Aorta (tissue), 5 donors: ENCODE measurements at regions not wholly inside any gene's neighbourhood (a gene's known extent, or its start where the extent isn't known, plus 50 kb on each side); places are given as distances from the start of the nearest gene placed in this dataset.
A peak's percentile ranks its signal among the peaks of the same experiment; 100 is the strongest.
"Not testable (repeated sequence)": the region's sequence is repeated elsewhere in the genome, so short reads cannot be mapped to it uniquely, and the experiment has no call there.

Experiments used
- ATAC-seq: fragments of 200-7000 bp; cut with Tn5 transposase; one replicate; pipeline ENCODE4 v1.9.1; 2022; ENCODE audit warnings: moderate library complexity; ENCODE audit not compliant: low FRiP score
- DNase-seq, 2 donors: peaks; one replicate each; pipeline ENCODE4 v3.0.0-alpha.2; 2020
- H3K27ac ChIP-seq, 2 donors: one replicate each; pipeline ENCODE4 v1.5.1; 2013; ENCODE audit warnings: low read length in 2 of 2, mild to moderate bottlenecking in 2 of 2, moderate library complexity in 2 of 2, control low read depth in 1 of 2, inconsistent platforms in 1 of 2, low read depth in 1 of 2
- H3K27me3 ChIP-seq, 2 donors: one replicate each; pipeline ENCODE4 v1.6.1; 2013; ENCODE audit warnings: control low read depth in 1 of 2, low read length in 1 of 2, mild to moderate bottlenecking in 1 of 2, moderate library complexity in 1 of 2; ENCODE audit not compliant: insufficient read depth in 2 of 2, control insufficient read depth in 1 of 2
- H3K36me3 ChIP-seq, 2 donors: one replicate each; pipeline ENCODE4 v1.6.1; 2013; ENCODE audit warnings: control low read depth in 1 of 2, low read length in 1 of 2, mild to moderate bottlenecking in 1 of 2; ENCODE audit not compliant: insufficient read depth in 2 of 2, control insufficient read depth in 1 of 2
- H3K4me1 ChIP-seq, 2 donors: one replicate each; pipeline ENCODE4 v1.6.1; 2013; ENCODE audit warnings: low read length in 2 of 2, control low read depth in 1 of 2, mild to moderate bottlenecking in 1 of 2, moderate library complexity in 1 of 2; ENCODE audit not compliant: insufficient read depth in 2 of 2, control insufficient read depth in 1 of 2
- H3K4me3 ChIP-seq, 2 donors: one replicate each; pipeline ENCODE4 v1.5.1; 2013; ENCODE audit warnings: low read length in 2 of 2, control low read depth in 1 of 2, mild to moderate bottlenecking in 1 of 2
- H3K9me3 ChIP-seq: one replicate; pipeline ENCODE4 v1.6.1; 2013; ENCODE audit warnings: mild to moderate bottlenecking, low read length; ENCODE audit not compliant: control insufficient read depth
- WGBS, 2 donors: extraction: QIAGEN DNeasy Blood & Tissue Kit; methylation state at CpG; one replicate each; pipeline ENCODE4 v1.1.7; 2013; 5-methylcytosine and 5-hydroxymethylcytosine counted together
- intact Hi-C, 2 donors: fragments of 100-400 bp; cut with DNase I; formaldehyde crosslinking; loops; one replicate each; pipeline versions ENCODE4 v1.14.2 to v1.15.0; 2022
- donor health status: healthy with polysubstance abuse.
- donor health status: Bipolar disorder and iron deficiency.
- donor health status: DM: no; HTN: no; CAD: no.
- donor health status: DM: no; HTN: no; CAD: no.
- donor health status: DM: yes; HTN: yes; CAD: no.

DNA sequence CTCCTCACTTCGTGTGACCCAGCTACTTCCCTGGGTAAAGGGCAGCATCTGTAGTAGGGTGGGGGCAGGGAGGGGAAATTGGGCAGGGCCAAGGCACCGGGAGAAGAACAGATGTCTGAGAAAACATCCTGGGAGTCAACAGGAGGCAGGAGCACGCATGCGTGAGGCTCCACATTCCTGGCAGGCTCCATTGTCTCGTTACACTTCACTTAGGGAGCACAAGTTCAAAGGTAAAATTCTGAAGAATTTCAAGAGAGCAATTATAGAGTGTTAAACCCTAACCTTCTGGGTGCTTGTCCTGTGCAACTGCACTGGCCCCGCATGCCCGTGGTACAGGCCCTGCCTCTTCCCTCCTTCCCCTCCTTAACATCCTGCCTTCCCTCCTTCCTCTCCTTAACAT lies 79.6 kb upstream of the POMP start:
- DNase-seq (no peak), ATAC-seq (no peak)
- H3K9me3 ChIP-seq = no peaks in the 10 kb centered on the region
- no peaks in the 10 kb centered on the region for H3K4me1 ChIP-seq
- H3K4me3 ChIP-seq = no peak overlapping the region
- H3K36me3 ChIP-seq = no peaks in the 10 kb centered on the region
- no peaks in the 10 kb centered on the region for H3K27me3 ChIP-seq
- no peak overlapping the region for H3K27ac ChIP-seq
- intact Hi-C loops = no loop called here
- 73 to 78% methylated on average over 7 of the region's 7 CpGs for WGBS, 2 donors

DNA sequence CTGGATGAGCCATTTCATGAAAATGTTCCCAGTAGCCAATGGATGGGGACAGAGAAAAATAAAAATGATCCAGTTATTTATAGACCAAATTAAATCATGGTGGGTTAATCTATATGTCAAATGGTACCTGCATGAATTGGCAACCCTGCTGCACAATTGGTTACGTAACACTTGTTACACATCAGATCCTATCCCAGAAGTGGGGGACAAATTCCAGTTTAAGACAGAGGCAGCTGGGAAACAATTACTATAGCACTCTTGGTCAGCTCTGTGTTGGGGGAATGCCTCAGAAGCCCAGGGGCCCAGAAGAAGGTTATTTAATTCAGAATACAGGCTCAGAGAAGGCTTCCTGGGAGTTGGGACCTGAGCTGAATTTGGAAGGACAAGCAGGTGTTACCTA lies 81.1 kb upstream of the FLT1 start:
- Histone ChIP-seq H3K27ac (no peak overlapping the region), H3K27me3 (no peaks in the 10 kb centered on the region), H3K9me3 (no peaks in the 10 kb centered on the region), H3K36me3 (no peaks in the 10 kb centered on the region), H3K4me3 (no peak overlapping the region), H3K4me1 (no peaks in the 10 kb centered on the region)
- no peak for ATAC-seq
- intact Hi-C loops = no loop called here
- WGBS, 2 donors = 95 to 97% methylated on average over 1 of the region's 1 CpG
- DNase-seq = no peak

DNA sequence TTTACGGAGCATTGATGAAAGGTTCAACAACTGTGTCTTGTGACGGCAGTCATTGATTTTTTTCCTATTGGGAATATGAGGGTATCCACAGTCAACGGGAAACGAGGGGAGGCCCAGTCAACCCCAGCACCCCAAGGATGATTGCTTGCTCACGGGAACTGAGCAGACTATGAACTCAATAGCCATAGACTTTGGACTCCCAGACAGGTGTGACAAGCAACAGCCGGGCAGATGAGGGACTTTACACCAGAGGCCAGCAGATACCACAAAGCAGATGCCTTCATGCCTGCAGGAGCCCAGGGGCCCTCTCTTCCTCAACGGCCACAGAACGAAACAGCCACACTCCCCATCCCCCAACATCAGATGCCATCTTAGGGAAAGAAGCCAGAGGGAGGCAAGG lies 80.3 kb upstream of the FLT1 start:
- 83 to 85% methylated on average over 8 of the region's 8 CpGs for WGBS, 2 donors
- ATAC-seq (no peak), DNase-seq (no peak)
- H3K4me1 ChIP-seq = no peaks in the 10 kb centered on the region
- H3K9me3 ChIP-seq = no peaks in the 10 kb centered on the region
- no peaks in the 10 kb centered on the region for H3K27me3 ChIP-seq
- no peak overlapping the region for H3K4me3 ChIP-seq
- H3K27ac ChIP-seq = no peak overlapping the region
- no peaks in the 10 kb centered on the region for H3K36me3 ChIP-seq
- intact Hi-C loops = no loop called here

DNA sequence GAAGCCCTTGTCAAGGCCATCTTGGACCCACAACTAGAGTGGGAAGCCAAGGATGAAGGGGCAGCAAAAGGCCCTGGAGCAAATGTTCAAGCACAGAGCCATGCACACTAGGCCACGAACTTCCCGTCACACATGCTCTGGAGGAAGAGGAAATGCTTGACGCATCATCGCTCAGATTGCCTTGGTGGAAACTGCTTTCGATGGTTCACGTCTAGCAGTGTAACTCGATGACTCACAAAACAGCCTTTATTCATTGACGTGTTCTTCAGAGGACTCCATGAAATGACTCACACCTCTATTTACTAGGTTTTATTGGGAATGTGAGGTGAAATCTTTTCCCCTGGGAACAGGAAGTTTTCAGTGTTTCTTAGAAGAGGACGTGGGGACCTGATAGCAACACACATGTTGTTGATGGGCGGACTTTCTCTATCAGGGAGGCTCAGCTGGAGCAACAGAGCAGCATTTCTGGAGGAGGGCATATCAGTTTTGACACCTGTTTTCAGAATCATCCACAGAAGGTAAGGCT lies 79.8 kb upstream of the FLT1 start:
- H3K4me1 ChIP-seq = no peaks in the 10 kb centered on the region
- ATAC-seq (no peak), DNase-seq (peak in 1 of 2 donors; percentile 62)
- no peaks in the 10 kb centered on the region for H3K27me3 ChIP-seq
- H3K9me3 ChIP-seq = no peaks in the 10 kb centered on the region
- H3K36me3 ChIP-seq = no peaks in the 10 kb centered on the region
- H3K27ac ChIP-seq = no peak overlapping the region
- intact Hi-C loops = no loop called here
- WGBS, 2 donors = 81 to 82% methylated on average over 10 of the region's 10 CpGs
- no peak overlapping the region for H3K4me3 ChIP-seq

DNA sequence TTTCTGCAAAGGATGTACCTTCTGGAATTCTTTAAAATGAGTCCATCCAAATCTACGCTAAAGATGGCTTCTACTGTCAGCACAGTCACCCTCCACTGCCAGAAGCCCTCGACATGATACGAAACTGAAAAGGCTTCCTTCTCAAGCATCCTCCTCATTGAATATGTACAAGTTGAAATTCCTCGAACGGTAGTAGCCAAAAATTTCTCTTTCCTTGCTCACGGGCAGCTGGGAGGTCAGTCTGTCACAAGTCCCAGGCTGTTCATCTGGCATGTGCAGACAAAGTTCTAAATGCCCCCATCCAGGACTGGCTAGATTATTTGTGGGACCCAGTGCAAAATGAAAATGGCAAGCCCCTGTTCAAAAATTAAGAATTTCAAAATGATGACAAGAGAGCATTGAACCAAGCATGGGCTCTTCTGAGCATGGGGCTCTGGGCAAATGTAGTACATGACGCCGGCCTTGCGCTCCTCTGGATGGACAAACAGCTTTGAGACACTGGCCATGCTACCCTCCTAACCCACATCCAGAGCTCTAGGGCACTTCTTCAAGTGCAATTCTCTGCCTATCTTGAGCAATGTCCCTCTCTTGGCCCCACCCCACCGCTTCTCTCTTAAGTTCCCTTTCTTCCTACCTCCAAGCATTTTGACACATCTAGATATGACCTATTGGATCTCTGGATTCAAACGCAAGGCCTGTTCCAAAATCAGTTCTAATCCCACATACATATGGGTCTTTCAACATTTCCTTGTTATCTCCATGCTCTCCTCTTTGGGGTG lies 78.9 kb upstream of the FLT1 start:
- WGBS, 2 donors = 84 to 87% methylated on average over 11 of the region's 11 CpGs
- Histone ChIP-seq H3K9me3 (no peaks in the 10 kb centered on the region), H3K4me1 (no peaks in the 10 kb centered on the region), H3K27ac (no peak overlapping the region), H3K27me3 (no peaks in the 10 kb centered on the region), H3K36me3 (no peaks in the 10 kb centered on the region), H3K4me3 (no peak overlapping the region)
- ATAC-seq (no peak), DNase-seq (no peak)
- intact Hi-C loops = no loop called here

DNA sequence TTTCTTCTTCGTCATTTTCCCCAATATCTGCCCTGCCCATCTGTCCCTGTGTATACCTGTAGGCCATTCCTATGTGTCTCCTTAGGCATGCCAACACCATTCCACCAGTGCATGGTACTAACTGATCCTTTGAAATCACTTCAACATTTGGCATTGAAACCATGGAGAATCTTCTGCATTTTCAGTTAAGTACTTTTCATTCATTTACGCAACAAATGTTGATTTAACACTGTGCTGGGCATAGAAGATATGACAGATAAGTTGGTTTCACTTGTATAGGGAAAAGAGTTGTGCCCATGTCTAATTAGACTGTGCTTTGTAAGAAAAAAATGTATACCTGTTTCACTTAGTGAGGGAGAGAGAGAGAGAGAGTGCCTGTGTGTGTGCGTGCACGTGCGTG lies 77.9 kb upstream of the FLT1 start:
- Histone ChIP-seq H3K4me1 (no peaks in the 10 kb centered on the region), H3K27ac (no peak overlapping the region), H3K9me3 (no peaks in the 10 kb centered on the region), H3K36me3 (no peaks in the 10 kb centered on the region), H3K4me3 (no peak overlapping the region), H3K27me3 (no peaks in the 10 kb centered on the region)
- DNase-seq (no peak), ATAC-seq (no peak)
- intact Hi-C loops = no loop called here
- WGBS, 2 donors = 97% methylated on average over 5 of the region's 5 CpGs

DNA sequence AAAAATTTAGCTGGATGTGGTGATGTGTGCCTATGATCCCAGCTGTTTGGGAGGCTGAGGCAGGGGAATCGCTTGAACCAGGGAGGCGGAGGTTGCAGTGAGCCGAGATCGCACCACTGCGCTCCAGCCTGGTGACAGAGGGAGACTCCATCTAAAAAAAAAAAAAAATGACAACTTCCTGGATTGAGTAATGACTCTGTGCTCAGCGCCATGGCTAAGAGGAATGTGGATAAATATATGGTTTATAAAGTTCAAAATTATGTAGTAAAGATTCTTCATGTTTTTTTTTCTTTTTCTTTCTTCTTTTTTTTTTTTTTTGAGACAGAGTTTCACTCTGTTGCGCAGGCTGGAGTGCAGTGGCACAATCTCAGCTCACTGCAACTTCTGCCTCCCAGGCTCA lies 75.4 kb upstream of the FLT1 start:
- H3K9me3 ChIP-seq, ATAC-seq, H3K36me3 ChIP-seq, H3K4me3 ChIP-seq, DNase-seq, intact Hi-C loops, H3K4me1 ChIP-seq, H3K27me3 ChIP-seq, H3K27ac ChIP-seq: not testable (repeated sequence)
- WGBS, 2 donors = 76 to 78% methylated on average over 7 of the region's 7 CpGs

DNA sequence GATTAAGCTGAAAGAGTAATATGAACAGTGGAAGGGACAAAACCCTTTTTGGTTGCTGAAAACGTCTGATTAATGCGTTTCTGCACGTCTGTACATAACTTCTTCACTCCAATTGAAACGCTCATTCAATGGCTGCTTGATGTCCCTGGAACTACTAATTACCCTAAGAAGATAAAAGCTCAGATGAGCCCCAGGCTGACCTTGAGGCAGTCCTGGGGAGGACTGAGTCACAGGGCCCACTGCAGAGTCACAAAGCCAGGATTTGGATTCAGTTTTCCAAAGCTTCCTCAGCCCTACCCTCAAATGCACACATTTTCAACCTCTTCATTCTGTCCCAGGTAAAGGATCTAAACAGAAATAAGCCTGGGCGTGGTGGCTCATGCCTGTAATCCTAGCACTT lies 75.0 kb upstream of the FLT1 start:
- intact Hi-C loops = no loop called here
- DNase-seq = no peak
- Histone ChIP-seq H3K36me3 (no peaks in the 10 kb centered on the region), H3K9me3 (no peaks in the 10 kb centered on the region), H3K4me3 (no peak overlapping the region), H3K27me3 (no peaks in the 10 kb centered on the region), H3K4me1 (no peaks in the 10 kb centered on the region), H3K27ac (no peak overlapping the region)
- no peak for ATAC-seq
- WGBS, 2 donors = 90 to 92% methylated on average over 5 of the region's 5 CpGs

DNA sequence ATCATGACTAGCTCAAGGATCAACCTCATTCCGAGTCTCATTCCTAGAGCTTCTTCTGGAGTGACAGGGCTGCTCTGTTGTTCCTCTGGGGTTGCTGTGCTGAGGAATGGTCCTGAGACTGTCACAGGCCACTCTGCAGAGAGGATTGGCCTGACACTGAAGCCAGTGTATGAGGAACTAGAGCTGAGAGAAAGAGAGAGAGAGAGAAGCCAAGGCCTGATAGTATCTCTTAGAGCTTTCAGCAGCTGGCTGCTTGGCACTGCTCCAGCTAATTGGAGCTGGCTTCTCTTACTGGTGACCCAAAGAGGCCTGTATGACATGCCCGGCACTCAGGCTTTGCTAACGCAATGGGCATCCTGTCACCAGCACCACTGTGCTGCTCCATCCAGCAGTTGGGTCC lies 73.4 kb upstream of the FLT1 start:
- H3K4me1 ChIP-seq = no peaks in the 10 kb centered on the region
- H3K36me3 ChIP-seq = no peaks in the 10 kb centered on the region
- DNase-seq = peak in 1 of 2 donors; percentile 80
- intact Hi-C loops = no loop called here
- H3K4me3 ChIP-seq = no peak overlapping the region
- WGBS, 2 donors = 53 to 65% methylated on average over 3 of the region's 3 CpGs
- ATAC-seq = no peak
- H3K9me3 ChIP-seq = no peaks in the 10 kb centered on the region
- H3K27ac ChIP-seq = no peak overlapping the region
- no peaks in the 10 kb centered on the region for H3K27me3 ChIP-seq
